SH-SY5Y (cell line): ENCODE measurements at regions not wholly inside any gene's neighbourhood (a gene's known extent, or its start where the extent isn't known, plus 50 kb on each side); places are given as distances from the start of the nearest gene placed in this dataset.

ENCODE experiments used
- GATA2 ChIP-seq: IDR thresholded peaks from 2 replicates; pipeline ENCODE4 v1.6.1; 2011; ENCODE audit warnings: mild to moderate bottlenecking, low read depth, low read length
- GATA3 ChIP-seq: IDR thresholded peaks from 2 replicates; pipeline ENCODE4 v1.6.1; 2011; ENCODE audit warnings: low read depth, mild to moderate bottlenecking, low read length, moderate library complexity

- no peak for TF ChIP-seq GATA2
- no peak for TF ChIP-seq GATA3
These were observed 120.1 kb upstream of the HDDC2 start for GRCh38 chr6:125421836-125422235.
